ENCODE measurements at regions not wholly inside any gene's neighbourhood (a gene's known extent, or its start where the extent isn't known, plus 50 kb on each side); places are given as distances from the start of the nearest gene placed in this dataset.

DNA sequence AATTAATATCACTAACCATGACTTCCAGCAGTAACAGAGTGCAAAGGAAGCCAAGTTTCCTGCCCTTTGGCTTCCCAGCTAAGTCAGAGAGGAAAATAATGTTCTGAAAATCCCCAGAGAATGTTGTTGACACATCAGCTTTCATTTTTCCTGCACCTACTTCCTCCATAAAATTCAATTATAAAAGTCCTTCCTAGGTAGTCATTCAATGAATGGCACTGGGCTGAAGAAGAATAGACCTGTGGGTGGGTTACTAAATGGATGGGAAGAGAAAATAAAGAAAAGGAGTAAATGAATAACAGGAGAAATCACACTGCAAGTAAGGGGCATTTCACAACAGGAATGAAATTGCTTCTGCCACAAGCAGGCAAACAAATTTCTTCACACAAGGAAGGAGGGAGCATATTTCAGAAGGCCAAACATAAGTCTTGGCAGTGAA lies 73.2 kb upstream of the MDM1 start:
- H3K27ac ChIP-seq (ENCODE audit: control insufficient read depth, insufficient read depth, low read length), result no peak overlapping the region
- H3K79me2 ChIP-seq (ENCODE audit: control insufficient read depth, insufficient read depth, low read length), result no peaks in the 10 kb centered on the region
- FAIRE-seq, result peak; percentile 69
- no peak overlapping the region for H3K4me3 ChIP-seq (ENCODE audit: control insufficient read depth in 2 of 3, extremely low read depth in 1 of 3, insufficient read depth in 2 of 3, low read depth in 1 of 3, low read length in 3 of 3)
- H3K9ac ChIP-seq (ENCODE audit: control insufficient read depth, extremely low read depth, insufficient read depth, low read length), result no peak overlapping the region
- no peaks in the 10 kb centered on the region for H4K20me1 ChIP-seq (ENCODE audit: control insufficient read depth, extremely low read depth, insufficient read depth, low read length)
- H3K27me3 ChIP-seq (ENCODE audit: control insufficient read depth, extremely low read depth, insufficient read depth, low read length), result no peaks in the 10 kb centered on the region
- DNase-seq (ENCODE audit: low read depth, low spot score), result no peak
- no peaks in the 10 kb centered on the region for H3K9me3 ChIP-seq (ENCODE audit: control insufficient read depth, low read depth, low read length)
- no peaks in the 10 kb centered on the region for H3K36me3 ChIP-seq (ENCODE audit: control insufficient read depth in 2 of 2, extremely low read depth in 1 of 2, insufficient read depth in 2 of 2, low read length in 2 of 2)
- TF ChIP-seq EZH2 (IDR thresholded peaks at IDR 0.05; ENCODE audit: low read length), result no peak
- TF ChIP-seq, protein P1, sequence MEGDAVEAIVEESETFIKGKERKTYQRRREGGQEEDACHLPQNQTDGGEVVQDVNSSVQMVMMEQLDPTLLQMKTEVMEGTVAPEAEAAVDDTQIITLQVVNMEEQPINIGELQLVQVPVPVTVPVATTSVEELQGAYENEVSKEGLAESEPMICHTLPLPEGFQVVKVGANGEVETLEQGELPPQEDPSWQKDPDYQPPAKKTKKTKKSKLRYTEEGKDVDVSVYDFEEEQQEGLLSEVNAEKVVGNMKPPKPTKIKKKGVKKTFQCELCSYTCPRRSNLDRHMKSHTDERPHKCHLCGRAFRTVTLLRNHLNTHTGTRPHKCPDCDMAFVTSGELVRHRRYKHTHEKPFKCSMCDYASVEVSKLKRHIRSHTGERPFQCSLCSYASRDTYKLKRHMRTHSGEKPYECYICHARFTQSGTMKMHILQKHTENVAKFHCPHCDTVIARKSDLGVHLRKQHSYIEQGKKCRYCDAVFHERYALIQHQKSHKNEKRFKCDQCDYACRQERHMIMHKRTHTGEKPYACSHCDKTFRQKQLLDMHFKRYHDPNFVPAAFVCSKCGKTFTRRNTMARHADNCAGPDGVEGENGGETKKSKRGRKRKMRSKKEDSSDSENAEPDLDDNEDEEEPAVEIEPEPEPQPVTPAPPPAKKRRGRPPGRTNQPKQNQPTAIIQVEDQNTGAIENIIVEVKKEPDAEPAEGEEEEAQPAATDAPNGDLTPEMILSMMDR (optimal IDR thresholded peaks at IDR 0.05 in 1 of 3, IDR thresholded peaks at IDR 0.05 in 1 of 3, conservative IDR thresholded peaks at IDR 0.05 in 1 of 3; ENCODE audit: extremely low read depth in 1 of 3, insufficient read depth in 2 of 3, low read length in 3 of 3), result no peak
- H3K4me2 ChIP-seq (ENCODE audit: control insufficient read depth, extremely low read depth, insufficient read depth, low read depth, low read length), result no peak overlapping the region
- dilution Hi-C loops (cut with MboI; ENCODE audit: extremely low pct_ligation_motif_present, low sequenced_read_pairs), result no loop called here
- peaks cover 8% of the 10 kb centered on the region for H3K4me1 ChIP-seq (ENCODE audit: control insufficient read depth, extremely low read depth, insufficient read depth, low read length)
- H3K9me1 ChIP-seq (ENCODE audit: control insufficient read depth, extremely low read depth, insufficient read depth, low read length), result no peaks in the 10 kb centered on the region
- H2AFZ ChIP-seq (ENCODE audit: control insufficient read depth, low read length), result no peak overlapping the region

DNA sequence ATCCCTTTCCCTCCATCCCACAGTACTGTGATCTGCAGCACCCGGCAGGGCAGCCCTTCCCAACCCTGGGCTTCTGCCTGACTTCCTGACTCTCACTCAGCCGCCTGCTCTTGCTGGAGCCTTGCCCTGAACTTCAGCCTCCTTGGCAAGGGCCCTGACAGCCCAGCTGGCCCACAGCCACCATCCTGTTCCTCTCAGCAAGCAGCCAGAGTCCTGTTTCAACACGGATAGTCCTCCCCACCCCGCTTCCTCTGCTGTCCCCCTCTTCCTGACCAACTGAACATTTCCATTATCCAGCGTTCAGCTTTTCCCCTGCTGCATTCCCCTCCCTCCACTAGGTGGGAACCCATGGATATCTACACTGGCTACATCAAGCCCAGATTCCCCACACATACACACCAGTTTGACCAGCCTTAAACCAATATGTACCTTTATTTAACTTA lies 74.0 kb upstream of the MDM1 start:
- peaks cover 8% of the 10 kb centered on the region for H3K4me1 ChIP-seq (ENCODE audit: control insufficient read depth, extremely low read depth, insufficient read depth, low read length)
- H3K4me2 ChIP-seq (ENCODE audit: control insufficient read depth, extremely low read depth, insufficient read depth, low read depth, low read length), result peak overlapping the region; percentile 45
- H4K20me1 ChIP-seq (ENCODE audit: control insufficient read depth, extremely low read depth, insufficient read depth, low read length), result no peaks in the 10 kb centered on the region
- no peaks in the 10 kb centered on the region for H3K27me3 ChIP-seq (ENCODE audit: control insufficient read depth, extremely low read depth, insufficient read depth, low read length)
- H3K36me3 ChIP-seq (ENCODE audit: control insufficient read depth in 2 of 2, extremely low read depth in 1 of 2, insufficient read depth in 2 of 2, low read length in 2 of 2), result no peaks in the 10 kb centered on the region
- H3K79me2 ChIP-seq (ENCODE audit: control insufficient read depth, insufficient read depth, low read length), result no peaks in the 10 kb centered on the region
- H3K4me3 ChIP-seq (ENCODE audit: control insufficient read depth in 2 of 3, extremely low read depth in 1 of 3, insufficient read depth in 2 of 3, low read depth in 1 of 3, low read length in 3 of 3), result no peak overlapping the region
- H3K9me1 ChIP-seq (ENCODE audit: control insufficient read depth, extremely low read depth, insufficient read depth, low read length), result no peaks in the 10 kb centered on the region
- dilution Hi-C loops (cut with MboI; ENCODE audit: extremely low pct_ligation_motif_present, low sequenced_read_pairs), result no loop called here
- no peak overlapping the region for H3K27ac ChIP-seq (ENCODE audit: control insufficient read depth, insufficient read depth, low read length)
- DNase-seq (ENCODE audit: low read depth, low spot score) (no peak), FAIRE-seq (peak; percentile 62)
- H2AFZ ChIP-seq (ENCODE audit: control insufficient read depth, low read length), result peak overlapping the region; percentile 87
- H3K9me3 ChIP-seq (ENCODE audit: control insufficient read depth, low read depth, low read length), result no peaks in the 10 kb centered on the region
- no peak overlapping the region for H3K9ac ChIP-seq (ENCODE audit: control insufficient read depth, extremely low read depth, insufficient read depth, low read length)
- TF ChIP-seq EZH2 (IDR thresholded peaks at IDR 0.05; ENCODE audit: low read length), result no peak
- TF ChIP-seq, protein P1 (optimal IDR thresholded peaks at IDR 0.05 in 1 of 3, IDR thresholded peaks at IDR 0.05 in 1 of 3, conservative IDR thresholded peaks at IDR 0.05 in 1 of 3; ENCODE audit: extremely low read depth in 1 of 3, insufficient read depth in 2 of 3, low read length in 3 of 3), result peak; percentile 38 to 55 (median 45)

All from keratinocyte (primary cell).